ENCODE measurements at regions not wholly inside any gene's neighbourhood (a gene's known extent, or its start where the extent isn't known, plus 50 kb on each side); places are given as distances from the start of the nearest gene placed in this dataset.

GRCh38 chr21:29235714-29236197 is 63.0 kb upstream of the BACH1 start:
- Histone ChIP-seq H3F3A (ENCODE audit: insufficient read depth, low read length, poor library complexity, severe bottlenecking) (no peaks in the 10 kb centered on the region), H4K20me1 (ENCODE audit: insufficient read depth) (no peaks in the 10 kb centered on the region), H3K36me3 (ENCODE audit: insufficient read depth, low read length) (no peaks in the 10 kb centered on the region), H3K9me2 (ENCODE audit: insufficient read depth, low read length) (no peaks in the 10 kb centered on the region), H3K9ac (ENCODE audit: low read length) (no peak overlapping the region), H2AFZ (ENCODE audit: low read depth, low read length) (no peak overlapping the region), H3K4me2 (ENCODE audit: low read length) (no peak overlapping the region), H3K27ac (ENCODE audit: low read length) (no peak overlapping the region), H3K9me3 (ENCODE audit: low read length) (no peaks in the 10 kb centered on the region), H3K27me3 (ENCODE audit: insufficient read depth, low read depth, low read length) (no peaks in the 10 kb centered on the region), H3K4me3 (ENCODE audit: low read length) (no peak overlapping the region), H3K79me2 (replicated peaks; ENCODE audit: insufficient read depth, low read length) (no peaks in the 10 kb centered on the region)
- TF ChIP-seq REST (IDR thresholded peaks at IDR 0.05; ENCODE audit: borderline replicate concordance) (no peak), MXI1 (conservative IDR thresholded peaks at IDR 0.05; ENCODE audit: poor library complexity, severe bottlenecking) (no peak), TAF1 (IDR thresholded peaks at IDR 0.05; ENCODE audit: low read depth) (no peak), POLR2AphosphoS5 (IDR thresholded peaks at IDR 0.05) (no peak), SMC3 (conservative IDR thresholded peaks at IDR 0.05; ENCODE audit: poor library complexity) (no peak), EP300 (conservative IDR thresholded peaks at IDR 0.05; ENCODE audit: poor library complexity, severe bottlenecking) (no peak), RAD21 (conservative IDR thresholded peaks at IDR 0.05) (no peak), CTCF (IDR thresholded peaks at IDR 0.05; ENCODE audit: poor library complexity, severe bottlenecking) (no peak), EZH2 (IDR thresholded peaks at IDR 0.05; ENCODE audit: borderline replicate concordance, insufficient read depth, low read length, poor library complexity, severe bottlenecking) (no peak)

- no peaks in the 10 kb centered on the region for H3K9me2 ChIP-seq (ENCODE audit: insufficient read depth, low read length)
- H4K20me1 ChIP-seq (ENCODE audit: insufficient read depth): no peaks in the 10 kb centered on the region
- H3K4me2 ChIP-seq (ENCODE audit: low read length): no peak overlapping the region
- H3F3A ChIP-seq (ENCODE audit: insufficient read depth, low read length, poor library complexity, severe bottlenecking): no peaks in the 10 kb centered on the region
- H3K27ac ChIP-seq (ENCODE audit: low read length): no peak overlapping the region
- H3K79me2 ChIP-seq (replicated peaks; ENCODE audit: insufficient read depth, low read length): no peaks in the 10 kb centered on the region
- H3K36me3 ChIP-seq (ENCODE audit: insufficient read depth, low read length): no peaks in the 10 kb centered on the region
- no peak for TF ChIP-seq REST (IDR thresholded peaks at IDR 0.05; ENCODE audit: borderline replicate concordance)
- TF ChIP-seq MXI1 (conservative IDR thresholded peaks at IDR 0.05; ENCODE audit: poor library complexity, severe bottlenecking): no peak
- TF ChIP-seq EP300 (conservative IDR thresholded peaks at IDR 0.05; ENCODE audit: poor library complexity, severe bottlenecking): no peak
- TF ChIP-seq TAF1 (IDR thresholded peaks at IDR 0.05; ENCODE audit: low read depth): no peak
- no peak for TF ChIP-seq POLR2AphosphoS5 (IDR thresholded peaks at IDR 0.05)
- TF ChIP-seq CTCF (IDR thresholded peaks at IDR 0.05; ENCODE audit: poor library complexity, severe bottlenecking): no peak
- no peak for TF ChIP-seq EZH2 (IDR thresholded peaks at IDR 0.05; ENCODE audit: borderline replicate concordance, insufficient read depth, low read length, poor library complexity, severe bottlenecking)
- TF ChIP-seq RAD21 (conservative IDR thresholded peaks at IDR 0.05): no peak
- no peak for TF ChIP-seq SMC3 (conservative IDR thresholded peaks at IDR 0.05; ENCODE audit: poor library complexity)
- no peak overlapping the region for H3K9ac ChIP-seq (ENCODE audit: low read length)
- H3K9me3 ChIP-seq (ENCODE audit: low read length): no peaks in the 10 kb centered on the region
- no peak overlapping the region for H2AFZ ChIP-seq (ENCODE audit: low read depth, low read length)
- H3K4me3 ChIP-seq (ENCODE audit: low read length): no peak overlapping the region
- H3K27me3 ChIP-seq (ENCODE audit: insufficient read depth, low read depth, low read length): no peaks in the 10 kb centered on the region
Observed at GRCh38 chr21:29236201-29236600, 62.5 kb upstream of the BACH1 start.
